ENCODE measurements at regions not wholly inside any gene's neighbourhood (a gene's known extent, or its start where the extent isn't known, plus 50 kb on each side); places are given as distances from the start of the nearest gene placed in this dataset.

GRCh38 chr7:33697616-33698015, 207.7 kb upstream of the BMPER start:
- TF ChIP-seq CTCF (IDR thresholded peaks at IDR 0.05): no peak
- no peak for TF ChIP-seq POLR2AphosphoS5 (IDR thresholded peaks at IDR 0.05; ENCODE audit: insufficient read depth in 1 of 2, low read depth in 1 of 2)
